ENCODE measurements at regions not wholly inside any gene's neighbourhood (a gene's known extent, or its start where the extent isn't known, plus 50 kb on each side); places are given as distances from the start of the nearest gene placed in this dataset.
A peak's percentile ranks its signal among the peaks of the same experiment; 100 is the strongest.

DNA sequence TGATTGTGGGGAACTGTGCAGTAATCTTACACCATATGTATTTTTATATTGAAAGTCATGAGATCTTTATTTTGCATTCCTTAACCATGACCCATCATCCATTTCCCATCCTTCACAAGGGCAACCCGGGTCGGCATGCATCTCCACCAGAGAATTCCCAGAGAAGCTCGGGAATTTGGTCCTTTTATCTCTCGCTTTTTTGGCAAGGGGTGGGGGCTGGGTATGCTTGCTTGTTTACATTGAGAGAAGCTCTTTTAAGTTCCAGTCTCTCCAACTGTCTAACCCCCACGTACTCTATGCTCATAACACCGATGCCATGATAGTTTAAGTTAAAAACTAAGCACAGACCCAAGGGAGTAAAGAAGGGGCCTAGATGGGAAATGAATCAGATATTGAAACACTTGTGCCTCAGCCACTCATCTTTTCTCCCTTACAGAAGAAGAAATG lies 109.9 kb upstream of the NFIB start (continued):
- TF ChIP-seq, protein P1, sequence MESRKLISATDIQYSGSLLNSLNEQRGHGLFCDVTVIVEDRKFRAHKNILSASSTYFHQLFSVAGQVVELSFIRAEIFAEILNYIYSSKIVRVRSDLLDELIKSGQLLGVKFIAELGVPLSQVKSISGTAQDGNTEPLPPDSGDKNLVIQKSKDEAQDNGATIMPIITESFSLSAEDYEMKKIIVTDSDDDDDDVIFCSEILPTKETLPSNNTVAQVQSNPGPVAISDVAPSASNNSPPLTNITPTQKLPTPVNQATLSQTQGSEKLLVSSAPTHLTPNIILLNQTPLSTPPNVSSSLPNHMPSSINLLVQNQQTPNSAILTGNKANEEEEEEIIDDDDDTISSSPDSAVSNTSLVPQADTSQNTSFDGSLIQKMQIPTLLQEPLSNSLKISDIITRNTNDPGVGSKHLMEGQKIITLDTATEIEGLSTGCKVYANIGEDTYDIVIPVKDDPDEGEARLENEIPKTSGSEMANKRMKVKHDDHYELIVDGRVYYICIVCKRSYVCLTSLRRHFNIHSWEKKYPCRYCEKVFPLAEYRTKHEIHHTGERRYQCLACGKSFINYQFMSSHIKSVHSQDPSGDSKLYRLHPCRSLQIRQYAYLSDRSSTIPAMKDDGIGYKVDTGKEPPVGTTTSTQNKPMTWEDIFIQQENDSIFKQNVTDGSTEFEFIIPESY (IDR thresholded peaks at IDR 0.05; ENCODE audit: borderline replicate concordance, low read depth): no peak
- TF ChIP-seq MXI1 (IDR thresholded peaks at IDR 0.05; ENCODE audit: low read depth, low read length) (no peak), RFX5 (IDR thresholded peaks at IDR 0.05; ENCODE audit: low read length) (no peak), SMC3 (IDR thresholded peaks at IDR 0.05; ENCODE audit: low read depth, low read length) (no peak), RAD21 (IDR thresholded peaks at IDR 0.05; ENCODE audit: low read length) (no peak), GATA2 (CRISPR knock-in tag; IDR thresholded peaks at IDR 0.05) (no peak), EZH2phosphoT487 (IDR thresholded peaks at IDR 0.05; ENCODE audit: borderline replicate concordance, low read depth) (no peak), YY1 (IDR thresholded peaks at IDR 0.05; ENCODE audit: low read depth) (0 out of 2 replicates have a peak, but pooled peaks have one; percentile 18), FOXM1 (IDR thresholded peaks at IDR 0.05; ENCODE audit: low read depth) (no peak), ELF1 (IDR thresholded peaks at IDR 0.05) (peak; percentile 27; the same call in 1 of the 2 replicates)

DNA sequence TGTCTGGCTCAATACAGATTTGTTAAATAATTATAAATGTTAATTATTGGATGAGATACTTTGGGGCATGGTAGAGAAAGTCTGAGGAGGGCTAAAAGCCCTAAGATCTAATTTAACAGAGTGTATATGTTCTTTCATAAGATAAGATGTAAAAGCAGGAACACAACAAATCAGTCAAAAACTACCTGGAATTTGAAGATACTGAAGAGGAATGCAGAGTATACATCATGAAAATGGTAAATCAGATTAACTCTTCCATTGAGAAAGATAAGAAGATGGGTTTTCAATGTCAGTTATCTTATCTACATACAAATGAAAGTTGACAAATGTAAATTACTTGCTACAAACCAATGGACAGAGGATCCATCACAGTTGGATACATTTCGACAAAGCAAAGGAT lies 107.3 kb upstream of the NFIB start:
- H3K36me3 ChIP-seq (replicated peaks in 1 of 2; ENCODE audit: control insufficient read depth in 1 of 2, insufficient read depth in 2 of 2, low read length in 1 of 2): no peaks in the 10 kb centered on the region
- WGBS (ENCODE audit: low lambda C conversion rate): 73% methylated on average over 1 of the region's 1 CpG
- H2AFZ ChIP-seq (ENCODE audit: low read depth): no peak overlapping the region
- TF ChIP-seq FOXM1 (IDR thresholded peaks at IDR 0.05; ENCODE audit: low read depth) (no peak), TEAD4 (IDR thresholded peaks at IDR 0.05; ENCODE audit: borderline replicate concordance, insufficient read depth) (no peak), NRF1 (IDR thresholded peaks at IDR 0.05; ENCODE audit: low read depth, low read length) (no peak), EZH2phosphoT487 (IDR thresholded peaks at IDR 0.05; ENCODE audit: borderline replicate concordance, low read depth) (no peak), POLR2AphosphoS5 (IDR thresholded peaks at IDR 0.05; ENCODE audit: low read depth, low read length) (no peak), RCOR1 (IDR thresholded peaks at IDR 0.05; ENCODE audit: low read length) (no peak), CHD2 (IDR thresholded peaks at IDR 0.05; ENCODE audit: low read length, partially characterized antibody) (no peak), GATA2 (CRISPR knock-in tag; IDR thresholded peaks at IDR 0.05) (no peak), GABPA (IDR thresholded peaks at IDR 0.05; ENCODE audit: low read depth) (no peak), SMC3 (IDR thresholded peaks at IDR 0.05; ENCODE audit: low read depth, low read length) (no peak), YY1 (IDR thresholded peaks at IDR 0.05; ENCODE audit: low read depth) (no peak), RXRA (IDR thresholded peaks at IDR 0.05; ENCODE audit: borderline replicate concordance, low read depth) (no peak), NFIC (IDR thresholded peaks at IDR 0.05; ENCODE audit: borderline replicate concordance) (no peak), ELF1 (IDR thresholded peaks at IDR 0.05) (no peak), JUND (IDR thresholded peaks at IDR 0.05) (no peak), SIN3A (IDR thresholded peaks at IDR 0.05; ENCODE audit: borderline replicate concordance, low read depth, low read length) (no peak)
- TF ChIP-seq, protein P2, sequence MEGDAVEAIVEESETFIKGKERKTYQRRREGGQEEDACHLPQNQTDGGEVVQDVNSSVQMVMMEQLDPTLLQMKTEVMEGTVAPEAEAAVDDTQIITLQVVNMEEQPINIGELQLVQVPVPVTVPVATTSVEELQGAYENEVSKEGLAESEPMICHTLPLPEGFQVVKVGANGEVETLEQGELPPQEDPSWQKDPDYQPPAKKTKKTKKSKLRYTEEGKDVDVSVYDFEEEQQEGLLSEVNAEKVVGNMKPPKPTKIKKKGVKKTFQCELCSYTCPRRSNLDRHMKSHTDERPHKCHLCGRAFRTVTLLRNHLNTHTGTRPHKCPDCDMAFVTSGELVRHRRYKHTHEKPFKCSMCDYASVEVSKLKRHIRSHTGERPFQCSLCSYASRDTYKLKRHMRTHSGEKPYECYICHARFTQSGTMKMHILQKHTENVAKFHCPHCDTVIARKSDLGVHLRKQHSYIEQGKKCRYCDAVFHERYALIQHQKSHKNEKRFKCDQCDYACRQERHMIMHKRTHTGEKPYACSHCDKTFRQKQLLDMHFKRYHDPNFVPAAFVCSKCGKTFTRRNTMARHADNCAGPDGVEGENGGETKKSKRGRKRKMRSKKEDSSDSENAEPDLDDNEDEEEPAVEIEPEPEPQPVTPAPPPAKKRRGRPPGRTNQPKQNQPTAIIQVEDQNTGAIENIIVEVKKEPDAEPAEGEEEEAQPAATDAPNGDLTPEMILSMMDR (IDR thresholded peaks at IDR 0.05): no peak
- TF ChIP-seq, protein P3, sequence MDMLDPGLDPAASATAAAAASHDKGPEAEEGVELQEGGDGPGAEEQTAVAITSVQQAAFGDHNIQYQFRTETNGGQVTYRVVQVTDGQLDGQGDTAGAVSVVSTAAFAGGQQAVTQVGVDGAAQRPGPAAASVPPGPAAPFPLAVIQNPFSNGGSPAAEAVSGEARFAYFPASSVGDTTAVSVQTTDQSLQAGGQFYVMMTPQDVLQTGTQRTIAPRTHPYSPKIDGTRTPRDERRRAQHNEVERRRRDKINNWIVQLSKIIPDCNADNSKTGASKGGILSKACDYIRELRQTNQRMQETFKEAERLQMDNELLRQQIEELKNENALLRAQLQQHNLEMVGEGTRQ (IDR thresholded peaks at IDR 0.05; ENCODE audit: borderline replicate concordance, low read depth, low read length): no peak
- TF ChIP-seq, protein P1 (IDR thresholded peaks at IDR 0.05; ENCODE audit: borderline replicate concordance, low read depth): no peak
- ChIA-PET CTCF (interaction anchor here (1.5 kb wide), 1 partner anchor 993 kb away, joined by 3 read pairs; no protein-coding TSS in a partner anchor), POLR2A (no interaction called here)
- H3K9ac ChIP-seq: no peak overlapping the region
- H3K79me2 ChIP-seq (ENCODE audit: insufficient read depth): no peaks in the 10 kb centered on the region
- H3K4me2 ChIP-seq: no peak overlapping the region
- no peak for DNase-seq
- no peaks in the 10 kb centered on the region for H4K20me1 ChIP-seq (ENCODE audit: insufficient read depth)
- no peak overlapping the region for H3K27ac ChIP-seq (ENCODE audit: low read depth in 2 of 2, low read length in 1 of 2)
- no peak overlapping the region for H3K4me3 ChIP-seq (ENCODE audit: low read depth in 2 of 2, low read length in 1 of 2)
- no peaks in the 10 kb centered on the region for H3K27me3 ChIP-seq (ENCODE audit: insufficient read depth)
- peaks cover 9 to 15% of the 10 kb centered on the region in 2 experiments; a peak in 3 of 4 replicates for H3K4me1 ChIP-seq (ENCODE audit: control insufficient read depth in 1 of 2, insufficient read depth in 2 of 2, low read depth in 1 of 2, low read length in 1 of 2)
- H3K9me2 ChIP-seq: no peaks in the 10 kb centered on the region
- H3F3A ChIP-seq (replicated peaks; ENCODE audit: insufficient read depth): peaks cover 17% of the 10 kb centered on the region
- H3K9me3 ChIP-seq: no peaks in the 10 kb centered on the region
